GM10248 (cell line): ENCODE measurements at regions not wholly inside any gene's neighbourhood (a gene's known extent, or its start where the extent isn't known, plus 50 kb on each side); places are given as distances from the start of the nearest gene placed in this dataset.
"Not testable (repeated sequence)": the region's sequence is repeated elsewhere in the genome, so short reads cannot be mapped to it uniquely, and the experiment has no call there.

Source experiments
- CTCF ChIA-PET: fragments of 300-600 bp; sonication (Branson Sonifier 250); formaldehyde crosslinking; extraction: SDS; loops from one replicate; lab custom pipeline; 2021; ENCODE audit warnings: antibody characterized with exemption; lab: Yijun Ruan, JAX
- POLR2A ChIA-PET: fragments of 350-650 bp; sonication (Branson Sonifier 250); formaldehyde crosslinking; extraction: SDS; loops from one replicate; lab custom pipeline; 2020; ENCODE audit warnings: antibody characterized with exemption; lab: Yijun Ruan, JAX
- DNase-seq: peaks from one replicate; pipeline ENCODE4 v3.0.0; 2012; ENCODE audit errors: extremely low spot score
- CTCF ChIP-seq: IDR thresholded peaks from 2 replicates; pipeline ENCODE4 v1.5.1; 2012; ENCODE audit warnings: mild to moderate bottlenecking, low read depth; ENCODE audit errors: extremely low read depth, missing control alignments, control extremely low read depth

GRCh38 chr17:64779376-64780095 lies 117.4 kb upstream of the SMURF2 start:
- ChIA-PET CTCF (interaction anchor here (3.2 kb wide), 1 partner anchor 159 kb away, joined by 15 read pairs; no protein-coding TSS in a partner anchor), POLR2A (no interaction called here)
- no peak for DNase-seq

GRCh38 chr17:64779098-64779375 lies 116.9 kb upstream of the SMURF2 start:
- DNase-seq, POLR2A ChIA-PET: not testable (repeated sequence)
- CTCF ChIA-PET = interaction anchor here (3.2 kb wide), 1 partner anchor 160 kb away, joined by 15 read pairs; no protein-coding TSS in a partner anchor

More at GRCh38 chr17:64779376-64780095, 117.4 kb upstream of the SMURF2 start:
- no peak for TF ChIP-seq CTCF

GRCh38 chr17:64778240-64779097 lies 116.4 kb upstream of the SMURF2 start:
- DNase-seq = no peak
- ChIA-PET POLR2A (interaction anchor here (0.6 kb wide), 1 partner anchor 1908 kb away, joined by 3 read pairs; no protein-coding TSS in a partner anchor), CTCF (interaction anchor here (0.7 to 3.5 kb wide), 7 partner anchors 10 to 358 kb away, joined by 3 to 15 read pairs (median 9); no protein-coding TSS in a partner anchor)
- no peak for TF ChIP-seq CTCF

GRCh38 chr17:64777415-64778239 lies 115.5 kb upstream of the SMURF2 start:
- no peak for DNase-seq
- TF ChIP-seq CTCF = no peak
- CTCF ChIA-PET = interaction anchor here (0.7 to 3.5 kb wide), 17 partner anchors 8 to 358 kb away, joined by 3 to 15 read pairs (median 5); no protein-coding TSS in a partner anchor
- POLR2A ChIA-PET = interaction anchor here (0.6 kb wide), 1 partner anchor 1908 kb away, joined by 3 read pairs; no protein-coding TSS in a partner anchor

- CTCF ChIA-PET = interaction anchor here (0.9 to 3.5 kb wide), 15 partner anchors 8 to 357 kb away, joined by 3 to 15 read pairs (median 5); no protein-coding TSS in a partner anchor
These were observed 114.8 kb upstream of the SMURF2 start for GRCh38 chr17:64776720-64777414.

More at GRCh38 chr17:64776720-64777414, 114.8 kb upstream of the SMURF2 start:
- peak; percentile 95 for TF ChIP-seq CTCF
- DNase-seq = peak; percentile 84
- POLR2A ChIA-PET = not testable (repeated sequence)
